Stimulated activated naive CD8-positive, alpha-beta T cell treated with anti-CD3 and anti-CD28 coated beads, Interleukin-15, Interleukin-2, amounts not matched to agents 100 ng/mL and 50 ng/mL, for 24 hours (primary cell): ENCODE measurements at regions not wholly inside any gene's neighbourhood (a gene's known extent, or its start where the extent isn't known, plus 50 kb on each side); places are given as distances from the start of the nearest gene placed in this dataset.
"Not testable (repeated sequence)": the region's sequence is repeated elsewhere in the genome, so short reads cannot be mapped to it uniquely, and the experiment has no call there.

ENCODE experiments used
- H3K27ac Mint-ChIP-seq: one replicate; pipeline ENCODE4 v1.8.0; 2021; ENCODE audit warnings: mild to moderate bottlenecking, mixed read lengths
- H3K27me3 Mint-ChIP-seq: one replicate; pipeline ENCODE4 v1.8.0; 2021; ENCODE audit warnings: mixed read lengths
- H3K36me3 Mint-ChIP-seq: one replicate; pipeline ENCODE4 v1.8.0; 2021; ENCODE audit warnings: low read depth, mixed read lengths
- H3K4me1 Mint-ChIP-seq: one replicate; pipeline ENCODE4 v1.8.0; 2021; ENCODE audit warnings: low read depth, mixed read lengths
- H3K4me3 Mint-ChIP-seq: one replicate; pipeline ENCODE4 v1.8.0; 2021; ENCODE audit warnings: mild to moderate bottlenecking, mixed read lengths
- H3K9me3 Mint-ChIP-seq: one replicate; pipeline ENCODE4 v1.8.0; 2021; ENCODE audit warnings: mixed read lengths

DNA sequence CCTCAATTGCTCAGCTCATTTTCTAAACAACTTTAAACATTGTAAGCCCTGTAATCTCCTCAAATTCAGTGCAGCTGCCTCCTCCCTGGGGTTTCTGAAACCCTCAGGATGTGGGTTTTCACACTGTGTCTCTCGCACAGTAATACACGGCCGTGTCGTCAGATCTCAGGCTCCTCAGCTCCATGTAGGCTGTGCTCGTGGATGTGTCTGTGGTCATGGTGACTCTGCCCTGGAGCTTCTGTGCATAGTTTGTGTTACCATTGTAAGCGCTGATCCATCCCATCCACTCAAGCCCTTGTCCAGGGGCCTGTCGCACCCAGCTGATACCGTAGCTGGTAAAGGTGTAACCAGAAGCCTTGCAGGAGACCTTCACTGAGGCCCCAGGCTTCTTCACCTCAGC is 658.4 kb downstream of the TMEM121 start:
- not testable (repeated sequence) for H3K27ac Mint-ChIP-seq
- peak overlapping the region; percentile 1 for H3K4me3 Mint-ChIP-seq

DNA sequence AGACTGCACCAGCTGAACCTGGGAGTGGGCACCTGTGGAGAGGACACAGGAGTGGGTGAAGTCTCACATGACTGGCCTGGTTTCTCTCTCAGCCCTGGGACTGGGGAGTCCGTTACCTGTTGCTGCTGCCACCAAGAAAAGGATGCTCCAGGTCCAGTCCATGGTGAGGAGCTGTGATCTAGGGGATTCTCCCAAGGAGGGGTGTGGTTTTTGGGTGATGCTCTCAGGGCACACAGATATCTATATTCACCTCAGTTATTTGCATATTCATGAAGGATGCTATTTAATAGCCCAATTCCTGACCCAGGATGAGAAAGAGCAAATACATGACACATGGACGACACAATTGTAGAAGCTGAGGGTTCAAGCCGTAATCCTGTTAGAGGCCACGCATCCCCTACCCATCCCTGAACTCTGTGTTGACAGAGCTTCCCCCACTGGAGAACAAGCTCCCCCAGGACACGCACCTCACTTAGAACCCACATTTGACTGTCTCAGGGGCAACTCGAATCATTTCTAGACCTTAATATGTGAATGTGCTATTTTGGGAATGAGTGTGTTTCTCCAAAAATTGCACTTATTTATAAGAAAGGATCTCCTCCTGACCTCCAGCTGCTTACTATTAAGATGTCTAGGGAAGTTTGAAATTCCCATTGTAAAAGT is 658.9 kb downstream of the TMEM121 start:
- H3K9me3 Mint-ChIP-seq, H3K27ac Mint-ChIP-seq, H3K36me3 Mint-ChIP-seq, H3K4me3 Mint-ChIP-seq: not testable (repeated sequence)
- H3K4me1 Mint-ChIP-seq = peaks cover 27% of the 10 kb centered on the region
- peaks cover 15% of the 10 kb centered on the region for H3K27me3 Mint-ChIP-seq

More for the DNA sequence above, 658.4 kb downstream of the TMEM121 start:
- peaks cover 27% of the 10 kb centered on the region for H3K4me1 Mint-ChIP-seq
- H3K36me3 Mint-ChIP-seq, H3K9me3 Mint-ChIP-seq: not testable (repeated sequence)
- peaks cover 15% of the 10 kb centered on the region for H3K27me3 Mint-ChIP-seq

DNA sequence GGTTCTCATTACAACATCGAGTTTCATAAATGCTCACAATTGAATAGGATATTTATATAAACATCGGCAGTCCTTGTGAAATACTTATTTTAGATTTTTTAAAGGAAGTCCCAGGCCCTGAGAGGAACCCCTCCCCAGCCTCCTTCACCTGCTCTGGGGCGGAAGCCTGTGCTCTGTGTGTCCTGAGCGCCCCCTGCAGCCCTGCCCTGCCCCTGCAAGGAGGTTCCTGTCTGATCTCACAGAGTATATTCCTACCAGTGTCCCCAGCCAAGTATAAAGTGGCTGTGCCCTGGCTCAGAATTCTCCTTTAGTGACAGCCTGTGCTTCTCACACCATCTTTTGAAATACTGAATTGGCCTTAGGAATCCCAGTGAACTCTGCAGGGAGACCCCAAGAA is 659.5 kb downstream of the TMEM121 start:
- Mint-ChIP-seq H3K4me3 (no peak overlapping the region), H3K4me1 (peaks cover 27% of the 10 kb centered on the region), H3K27ac (no peak overlapping the region), H3K9me3 (no peaks in the 10 kb centered on the region), H3K27me3 (peaks cover 16% of the 10 kb centered on the region), H3K36me3 (no peaks in the 10 kb centered on the region)

DNA sequence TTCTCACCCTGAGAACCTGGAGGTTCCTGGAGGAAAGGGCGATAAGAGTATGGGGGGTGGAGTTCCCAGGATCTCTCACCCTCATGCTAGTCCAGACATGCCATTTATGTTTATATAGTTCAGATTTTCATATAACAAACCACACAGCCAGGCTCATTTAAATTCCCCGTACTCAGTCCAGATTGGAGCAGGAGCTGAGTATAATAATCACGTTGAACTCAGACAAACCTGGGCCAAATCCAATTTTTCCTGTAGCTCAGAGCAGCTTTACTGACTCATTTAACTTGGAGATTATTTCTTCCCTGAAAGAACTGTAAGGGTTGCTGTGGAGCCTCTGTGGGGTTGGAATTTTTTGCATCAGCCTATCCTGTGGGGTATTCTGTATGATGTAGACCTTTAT is 660.8 kb downstream of the TMEM121 start:
- Mint-ChIP-seq H3K9me3 (no peaks in the 10 kb centered on the region), H3K36me3 (no peaks in the 10 kb centered on the region), H3K4me3 (no peak overlapping the region), H3K27ac (no peak overlapping the region), H3K4me1 (peaks cover 27% of the 10 kb centered on the region), H3K27me3 (peaks cover 27% of the 10 kb centered on the region)

DNA sequence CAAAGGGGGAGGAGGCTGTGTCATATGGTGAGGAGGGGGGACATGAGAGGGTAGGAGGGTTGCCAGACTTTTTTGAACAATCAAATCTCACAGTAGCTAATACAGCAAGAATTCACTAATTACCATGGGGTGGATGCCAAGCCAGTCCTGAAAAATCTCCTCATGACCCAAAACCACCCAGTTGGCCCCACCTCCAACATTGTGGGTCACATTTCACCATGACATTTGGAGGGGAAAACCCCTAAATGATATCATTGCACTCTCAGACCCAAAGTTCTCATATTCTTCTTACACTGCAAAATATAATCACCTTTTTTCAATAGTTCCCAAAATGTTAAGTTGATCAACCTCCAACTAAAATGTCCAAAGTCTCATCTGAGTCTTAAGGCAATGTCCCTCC is 666.3 kb downstream of the TMEM121 start:
- not testable (repeated sequence) for H3K4me3 Mint-ChIP-seq, H3K27ac Mint-ChIP-seq, H3K9me3 Mint-ChIP-seq, H3K36me3 Mint-ChIP-seq
- Mint-ChIP-seq H3K27me3 (peaks cover 47% of the 10 kb centered on the region), H3K4me1 (peaks cover 11% of the 10 kb centered on the region)

DNA sequence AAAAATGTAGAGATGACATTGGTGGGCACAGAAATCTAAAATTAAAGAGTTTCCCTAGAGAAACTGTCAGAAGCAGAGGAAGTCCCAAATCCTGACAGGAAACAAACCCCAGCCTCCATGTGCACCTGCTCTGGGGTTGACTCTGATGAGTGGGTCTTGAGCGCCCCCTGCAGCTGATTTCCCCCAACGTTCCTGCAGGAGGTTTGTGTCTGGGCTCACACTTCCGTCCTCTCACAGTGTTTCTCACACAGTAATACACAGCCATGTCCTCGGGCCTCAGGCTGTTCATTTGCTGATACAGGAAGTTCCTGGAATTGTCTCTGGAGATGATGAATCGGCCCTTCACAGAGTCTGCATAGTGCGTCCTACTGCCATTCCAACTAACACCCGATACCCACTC is 670.1 kb downstream of the TMEM121 start:
- H3K36me3 Mint-ChIP-seq, H3K9me3 Mint-ChIP-seq, H3K27ac Mint-ChIP-seq, H3K4me3 Mint-ChIP-seq: not testable (repeated sequence)
- H3K4me1 Mint-ChIP-seq = peaks cover 21% of the 10 kb centered on the region
- H3K27me3 Mint-ChIP-seq = peaks cover 58% of the 10 kb centered on the region

DNA sequence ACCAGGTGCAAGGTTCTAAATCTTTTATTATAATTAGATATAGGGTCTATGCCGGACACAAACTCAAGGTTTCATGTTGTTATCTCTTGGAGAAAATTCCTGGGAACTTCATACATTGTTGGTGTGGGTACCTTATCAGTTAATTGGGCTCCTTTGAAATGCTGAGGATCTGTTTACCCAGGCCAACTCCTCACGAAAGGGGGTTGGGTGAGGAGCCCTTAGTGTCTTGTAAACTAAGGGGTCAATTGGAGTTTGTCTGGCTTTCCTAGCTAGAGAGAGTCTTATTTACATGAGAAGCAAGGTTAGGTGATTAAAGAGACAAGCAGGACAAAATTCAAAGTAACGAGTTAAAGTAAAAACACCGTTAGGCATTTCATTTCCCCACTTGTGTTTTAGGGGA is 670.9 kb downstream of the TMEM121 start:
- H3K9me3 Mint-ChIP-seq, H3K36me3 Mint-ChIP-seq, H3K27ac Mint-ChIP-seq, H3K4me3 Mint-ChIP-seq: not testable (repeated sequence)
- Mint-ChIP-seq H3K27me3 (peaks cover 56% of the 10 kb centered on the region), H3K4me1 (peaks cover 21% of the 10 kb centered on the region)

DNA sequence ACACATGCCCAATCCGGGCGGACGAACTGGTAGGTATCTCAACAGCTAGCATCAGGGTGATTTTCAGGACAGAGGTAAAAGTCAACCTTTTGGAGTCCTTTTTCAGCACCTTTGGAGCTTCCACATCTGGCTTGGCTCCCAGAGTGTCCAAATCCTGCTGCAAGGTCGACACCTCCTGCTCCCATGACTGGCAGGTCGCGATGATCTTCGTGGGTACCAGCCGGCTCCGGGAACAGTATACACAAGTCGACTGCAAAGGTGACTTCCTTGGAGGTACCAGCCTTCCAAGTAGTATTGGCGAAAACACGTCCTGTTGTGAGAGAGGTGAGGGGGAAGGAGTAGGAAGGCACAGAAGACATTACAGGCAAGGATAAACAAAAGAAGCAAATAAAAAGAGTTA is 672.7 kb downstream of the TMEM121 start:
- H3K36me3 Mint-ChIP-seq = no peaks in the 10 kb centered on the region
- no peak overlapping the region for H3K4me3 Mint-ChIP-seq
- peaks cover 54% of the 10 kb centered on the region for H3K27me3 Mint-ChIP-seq
- peaks cover 10% of the 10 kb centered on the region for H3K4me1 Mint-ChIP-seq
- H3K27ac Mint-ChIP-seq = no peak overlapping the region
- H3K9me3 Mint-ChIP-seq = no peaks in the 10 kb centered on the region

DNA sequence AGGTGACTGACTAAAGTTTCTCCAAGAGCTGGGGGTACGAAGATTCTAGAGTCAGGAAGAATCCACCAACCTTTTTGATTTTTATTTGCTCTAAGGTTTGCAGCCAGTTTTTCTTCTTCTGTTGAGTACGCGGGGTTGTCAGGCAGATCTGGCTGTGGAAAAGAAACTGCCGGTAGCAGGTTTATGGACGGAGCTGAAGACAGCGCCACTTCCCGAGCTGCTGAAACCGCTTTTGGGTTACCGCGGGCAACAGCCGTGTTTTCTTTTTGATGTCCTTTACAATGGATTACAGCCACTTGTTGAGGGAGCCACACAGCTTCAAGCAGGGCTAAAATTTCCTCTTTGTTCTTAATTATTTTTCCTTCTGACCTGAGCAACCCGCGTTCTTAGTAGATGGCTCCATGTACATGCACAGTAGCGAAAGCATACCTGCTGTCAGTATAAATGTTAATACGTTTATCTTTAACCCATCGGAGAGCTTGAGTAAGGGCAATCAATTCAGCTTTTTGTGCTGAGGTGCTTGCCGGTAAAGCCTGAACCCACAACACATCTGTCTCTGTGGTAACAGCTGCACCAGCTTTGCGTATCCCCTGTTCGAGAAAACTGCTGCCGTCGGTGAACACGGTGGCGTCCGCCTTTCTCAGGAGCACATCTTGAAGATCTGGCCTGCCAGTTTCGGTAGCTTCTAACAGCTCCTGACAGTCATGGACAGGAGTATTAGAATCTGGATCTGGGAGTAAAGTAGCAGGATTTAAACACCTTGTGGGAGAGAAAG is 674.3 kb downstream of the TMEM121 start:
- Mint-ChIP-seq H3K27ac (no peak overlapping the region), H3K36me3 (no peaks in the 10 kb centered on the region), H3K9me3 (no peaks in the 10 kb centered on the region), H3K27me3 (peaks cover 47% of the 10 kb centered on the region), H3K4me3 (peak overlapping the region; percentile 42), H3K4me1 (peaks cover 10% of the 10 kb centered on the region)

DNA sequence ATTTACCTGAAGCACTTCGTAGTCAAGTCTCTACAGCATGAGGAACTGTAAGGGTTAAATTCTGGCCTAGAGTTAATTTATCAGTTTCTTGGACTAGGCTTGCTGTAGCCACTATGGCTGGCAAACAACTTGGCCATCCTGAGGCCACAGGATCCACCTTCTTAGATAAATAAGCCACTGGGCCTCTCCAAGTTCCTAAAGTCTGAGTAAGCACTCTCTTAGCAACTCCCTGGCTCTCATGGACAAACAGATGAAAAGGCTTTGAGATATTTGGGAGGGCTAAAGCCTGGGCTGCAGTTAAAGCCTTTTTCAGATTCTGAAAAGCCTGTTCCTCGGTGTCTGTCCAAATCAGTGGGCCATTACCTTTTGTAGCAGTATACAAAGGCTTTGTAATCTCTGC is 675.0 kb downstream of the TMEM121 start:
- no peaks in the 10 kb centered on the region for H3K9me3 Mint-ChIP-seq
- no peaks in the 10 kb centered on the region for H3K36me3 Mint-ChIP-seq
- no peak overlapping the region for H3K27ac Mint-ChIP-seq
- no peak overlapping the region for H3K4me3 Mint-ChIP-seq
- H3K4me1 Mint-ChIP-seq = peaks cover 10% of the 10 kb centered on the region
- H3K27me3 Mint-ChIP-seq = peaks cover 46% of the 10 kb centered on the region

DNA sequence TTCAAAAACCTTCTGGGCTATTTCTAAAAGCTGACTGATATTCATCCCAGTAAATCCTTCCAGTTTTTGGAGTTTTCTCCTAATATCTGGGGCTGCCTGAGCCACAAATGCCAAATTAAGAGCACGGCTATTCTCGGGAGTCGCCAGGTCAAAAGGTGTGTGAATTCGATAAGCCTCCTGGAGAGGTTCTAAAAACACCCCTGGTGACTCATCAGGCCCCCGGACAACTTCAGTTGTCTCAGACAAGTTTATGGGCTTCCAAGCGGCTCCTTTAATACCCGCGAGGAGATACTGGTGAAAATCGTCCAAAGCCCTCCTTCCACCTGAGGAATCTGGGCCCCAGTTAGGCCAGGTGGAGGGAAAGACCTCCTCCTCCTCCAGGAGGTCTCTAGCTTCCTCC is 677.1 kb downstream of the TMEM121 start:
- Mint-ChIP-seq H3K4me3 (no peak overlapping the region), H3K27me3 (peaks cover 41% of the 10 kb centered on the region), H3K27ac (no peak overlapping the region), H3K36me3 (no peaks in the 10 kb centered on the region), H3K4me1 (peaks cover 10% of the 10 kb centered on the region), H3K9me3 (no peaks in the 10 kb centered on the region)

DNA sequence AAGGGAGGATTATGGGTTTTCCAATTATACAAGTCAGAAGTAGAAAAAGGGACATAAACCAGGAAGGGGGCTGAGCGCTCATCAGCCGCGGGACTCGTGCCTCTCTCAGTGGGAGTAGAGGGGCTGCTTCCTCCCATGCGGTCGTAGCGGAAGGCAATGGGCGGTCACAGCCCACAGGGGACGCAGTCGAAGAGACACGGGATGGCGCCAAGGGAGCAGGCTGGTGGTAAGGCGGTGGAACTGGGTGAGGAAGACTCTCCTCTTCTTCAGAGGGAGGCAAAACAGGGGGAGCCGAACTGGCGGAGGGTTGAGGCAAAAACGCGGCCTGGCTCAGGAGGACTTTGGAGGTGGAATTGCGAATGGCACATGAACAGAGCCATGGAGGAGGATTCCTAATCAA is 677.7 kb downstream of the TMEM121 start:
- Mint-ChIP-seq H3K36me3 (no peaks in the 10 kb centered on the region), H3K9me3 (no peaks in the 10 kb centered on the region), H3K27ac (no peak overlapping the region), H3K4me3 (no peak overlapping the region), H3K27me3 (peaks cover 41% of the 10 kb centered on the region), H3K4me1 (peaks cover 10% of the 10 kb centered on the region)

DNA sequence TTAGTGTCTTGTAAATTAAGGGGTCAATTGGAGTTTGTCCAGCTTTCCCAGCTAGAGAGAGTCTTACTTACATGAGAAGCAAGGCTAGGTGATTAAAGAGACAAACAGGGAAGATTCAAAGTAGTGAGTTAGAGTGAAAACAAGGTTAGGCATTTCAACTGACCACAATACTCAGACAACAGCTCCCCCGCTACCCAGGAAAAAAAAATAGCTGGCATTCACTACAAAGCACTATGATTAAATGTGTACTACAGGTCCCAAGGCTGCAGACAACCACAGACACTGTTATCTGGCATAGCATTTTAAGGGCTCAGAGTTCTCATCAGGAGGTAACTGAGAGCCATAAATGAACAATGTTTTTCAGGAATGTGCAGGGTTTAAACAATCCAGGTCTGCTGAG is 680.9 kb downstream of the TMEM121 start:
- Mint-ChIP-seq H3K9me3 (no peaks in the 10 kb centered on the region), H3K27me3 (peaks cover 12% of the 10 kb centered on the region), H3K4me1 (peaks cover 7% of the 10 kb centered on the region), H3K36me3 (no peaks in the 10 kb centered on the region), H3K4me3 (no peak overlapping the region), H3K27ac (no peak overlapping the region)

DNA sequence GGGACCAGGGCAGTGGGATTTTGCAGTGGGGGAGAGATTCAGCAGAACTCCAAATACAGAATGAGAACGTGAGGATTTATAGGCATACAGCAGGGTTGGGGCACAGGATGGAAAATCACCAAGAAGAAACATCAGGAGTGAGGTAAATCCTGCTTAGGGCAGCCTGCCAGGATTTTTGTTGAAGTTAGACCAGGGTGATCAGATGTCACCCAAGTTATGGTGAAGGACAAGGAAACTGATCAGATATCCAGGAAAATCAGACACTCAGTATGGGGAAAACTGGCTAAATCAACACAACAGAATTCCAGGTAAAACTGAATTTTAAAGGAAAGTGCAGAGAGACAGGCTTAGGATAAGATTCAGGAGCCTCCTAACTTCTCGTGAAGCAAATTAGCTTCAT is 682.4 kb downstream of the TMEM121 start:
- Mint-ChIP-seq H3K36me3 (no peaks in the 10 kb centered on the region), H3K4me1 (peaks cover 7% of the 10 kb centered on the region), H3K4me3 (no peak overlapping the region), H3K27me3 (peaks cover 16% of the 10 kb centered on the region), H3K9me3 (no peaks in the 10 kb centered on the region), H3K27ac (peak overlapping the region; percentile 7)

DNA sequence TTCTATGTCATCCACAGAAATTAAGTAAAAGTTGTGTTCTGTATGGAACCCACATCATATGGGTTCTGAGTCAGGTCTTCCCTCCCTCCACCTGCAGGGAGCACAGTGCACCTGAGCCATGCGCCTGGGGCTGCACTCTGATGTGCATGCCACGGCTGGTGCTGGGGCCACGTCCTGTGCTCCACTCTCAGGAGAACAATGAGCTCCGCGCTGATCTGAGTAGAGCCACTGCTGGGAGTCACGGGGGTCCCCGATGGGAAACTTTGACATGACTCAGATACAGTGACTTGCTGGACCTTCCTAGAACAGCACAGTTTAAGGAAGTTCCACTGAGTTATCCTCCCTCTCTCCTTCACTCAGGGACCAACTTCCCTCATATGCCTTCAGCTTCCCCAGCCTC is 683.4 kb downstream of the TMEM121 start:
- no peak overlapping the region for H3K27ac Mint-ChIP-seq
- H3K9me3 Mint-ChIP-seq = no peaks in the 10 kb centered on the region
- H3K4me1 Mint-ChIP-seq = peaks cover 7% of the 10 kb centered on the region
- H3K36me3 Mint-ChIP-seq = no peaks in the 10 kb centered on the region
- peaks cover 16% of the 10 kb centered on the region for H3K27me3 Mint-ChIP-seq
- no peak overlapping the region for H3K4me3 Mint-ChIP-seq

DNA sequence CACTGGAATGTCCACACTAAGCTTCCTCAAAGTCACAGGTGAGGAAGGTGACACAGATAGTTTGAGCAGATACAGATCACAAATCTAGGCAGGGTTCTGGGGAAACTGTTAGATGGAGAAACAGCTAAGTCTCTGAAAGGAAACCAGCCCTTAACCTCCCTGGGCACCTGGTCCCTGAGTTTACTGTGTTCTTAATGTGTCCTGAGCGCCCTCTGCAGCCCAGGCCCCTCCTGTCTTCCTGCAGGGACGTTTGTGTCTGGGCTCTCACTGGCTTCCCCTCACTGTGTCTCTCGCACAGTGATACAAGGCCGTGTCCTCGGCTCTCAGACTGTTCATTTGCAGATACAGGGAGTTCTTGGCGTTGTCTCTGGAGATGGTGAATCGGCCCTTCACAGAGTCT is 684.3 kb downstream of the TMEM121 start:
- H3K36me3 Mint-ChIP-seq = no peaks in the 10 kb centered on the region
- H3K27me3 Mint-ChIP-seq = peaks cover 16% of the 10 kb centered on the region
- peaks cover 7% of the 10 kb centered on the region for H3K4me1 Mint-ChIP-seq
- H3K27ac Mint-ChIP-seq = no peak overlapping the region
- H3K9me3 Mint-ChIP-seq = no peaks in the 10 kb centered on the region
- no peak overlapping the region for H3K4me3 Mint-ChIP-seq
